HepG2 (cell line): ENCODE measurements at regions not wholly inside any gene's neighbourhood (a gene's known extent, or its start where the extent isn't known, plus 50 kb on each side); places are given as distances from the start of the nearest gene placed in this dataset.

Experiments
- ATAC-seq: fragments of 200-7000 bp; cut with Tn5 transposase; 3 replicates; pipeline ENCODE4 v1.9.1; 2020; ENCODE audit warnings: mild to moderate bottlenecking, moderate library complexity
- BruUV-seq: library from RNA; stranded (reverse); fragments of 400-500 nt; replicated peaks from 2 replicates; lab custom pipeline; 2021; lab: Mats Ljungman, UMichigan
- CTCF ChIA-PET: fragments of 300-600 bp; formaldehyde crosslinking; extraction: SDS; loops from one replicate; lab custom pipeline; 2021; ENCODE audit warnings: low total read pairs, inconsistent platforms, low intra/inter-chr PET ratio; lab: Yijun Ruan, JAX
- POLR2A ChIA-PET: fragments of 350-600 bp; sonication (Branson Sonifier 250); formaldehyde crosslinking; loops from one replicate; lab custom pipeline; 2020; ENCODE audit warnings: antibody characterized with exemption, inconsistent platforms; lab: Yijun Ruan, JAX
- DNase-seq: peaks from one replicate; pipeline ENCODE4 v3.0.0-alpha.2; 2015; ENCODE audit warnings: low spot score
- FAIRE-seq: peaks from 3 replicates; lab custom pipeline; 2011; peaks lifted over from hg19 to GRCh38; lab: Jason Lieb, UNC
- H2AFZ ChIP-seq: one replicate; pipeline ENCODE4 v1.6.1; 2011; ENCODE audit warnings: low read length, inconsistent platforms
- H3K27ac ChIP-seq: fragments of 300-600 bp; 3 replicates; pipeline ENCODE4 v1.8.0; 2011; ENCODE audit warnings: mixed run types, mild to moderate bottlenecking, mixed read lengths, low read length, inconsistent platforms; ENCODE audit not compliant: insufficient read depth; ENCODE audit errors: extremely low read length
- H3K27me3 ChIP-seq, 2 experiments: fragments of 200-600 bp in 1 of 2; 2 replicates in 1 of 2; 3 replicates in 1 of 2; pipeline versions ENCODE4 v1.6.0 to v1.8.0; 2011; ENCODE audit warnings: low read length in 2 of 2, mild to moderate bottlenecking in 2 of 2, moderate library complexity in 2 of 2, inconsistent platforms in 1 of 2; ENCODE audit not compliant: insufficient read depth in 2 of 2, control insufficient read depth in 1 of 2
- H3K36me3 ChIP-seq, 2 experiments: fragments of 200-600 bp in 1 of 2; replicated peaks in 1 of 2; 2 replicates in 1 of 2; 3 replicates in 1 of 2; pipeline versions ENCODE4 v1.5.1 to v1.8.0; 2011; ENCODE audit warnings: low read length in 2 of 2, inconsistent platforms in 1 of 2; ENCODE audit not compliant: insufficient read depth in 2 of 2, control insufficient read depth in 1 of 2
- H3K4me1 ChIP-seq: 2 replicates; pipeline ENCODE4 v1.5.1; 2012; ENCODE audit warnings: low read length, inconsistent platforms; ENCODE audit not compliant: insufficient read depth
- H3K4me2 ChIP-seq: 2 replicates; pipeline ENCODE4 v1.6.0; 2011; ENCODE audit warnings: low read depth, low read length, inconsistent platforms
- H3K4me3 ChIP-seq, 3 experiments: fragments of 200-600 bp in 1 of 3; sonication (generic), shearing (Covaris generic) in 1 of 3; replicated peaks in 1 of 3; 2 replicates each; pipeline ENCODE4 v1.5.1; 2011 to 2016; ENCODE audit warnings: low read length in 3 of 3, inconsistent platforms in 2 of 3, low read depth in 2 of 3, mild to moderate bottlenecking in 2 of 3, control low read depth in 1 of 3, mixed read lengths in 1 of 3; ENCODE audit not compliant: insufficient read depth in 1 of 3
- H3K79me2 ChIP-seq: one replicate; pipeline ENCODE4 v1.6.1; 2011; ENCODE audit warnings: low read length, inconsistent platforms; ENCODE audit not compliant: insufficient read depth
- H3K9ac ChIP-seq: 2 replicates; pipeline ENCODE4 v1.6.0; 2011; ENCODE audit warnings: mild to moderate bottlenecking, low read depth, low read length, inconsistent platforms; ENCODE audit not compliant: insufficient read depth
- H3K9me3 ChIP-seq: 2 replicates; pipeline ENCODE4 v1.5.1; 2012; ENCODE audit warnings: mild to moderate bottlenecking, low read length
- H4K20me1 ChIP-seq: 2 replicates; pipeline ENCODE4 v1.6.0; 2011; ENCODE audit warnings: inconsistent platforms, mild to moderate bottlenecking, low read length, moderate library complexity; ENCODE audit not compliant: insufficient read depth
- AGO1 ChIP-seq: fragments of 200-400 bp; formaldehyde crosslinking; IDR thresholded peaks from 2 replicates; pipeline ENCODE4 v1.6.1; 2017; ENCODE audit warnings: mild to moderate bottlenecking, low read depth, low read length, moderate library complexity; ENCODE audit not compliant: poor library complexity, severe bottlenecking
- ESRRA ChIP-seq: sonication (generic); formaldehyde crosslinking; IDR thresholded peaks from 2 replicates; pipeline ENCODE4 v1.5.1; 2020; ENCODE audit warnings: mild to moderate bottlenecking, low read depth, missing genetic modification reagents
- GABPA ChIP-seq, 2 experiments: IDR thresholded peaks; 2 replicates each; pipeline ENCODE4 v1.6.1; 2011 to 2016; ENCODE audit warnings: low read depth in 2 of 2, low read length in 1 of 2, missing biosample characterization in 1 of 2, missing genetic modification characterization in 1 of 2
- HDAC1 ChIP-seq: sonication (generic); formaldehyde crosslinking; IDR thresholded peaks from 2 replicates; pipeline ENCODE4 v1.5.1; 2020; ENCODE audit warnings: mild to moderate bottlenecking, missing genetic modification reagents
- HIVEP1 ChIP-seq: sonication (generic); formaldehyde crosslinking; IDR thresholded peaks from 2 replicates; pipeline ENCODE4 v1.4.0; 2020; ENCODE audit warnings: mild to moderate bottlenecking, missing genetic modification reagents
- KLF9 ChIP-seq: IDR thresholded peaks from 2 replicates; pipeline ENCODE4 v1.6.1; 2016; ENCODE audit warnings: low read depth
- KMT2B ChIP-seq: IDR thresholded peaks from 2 replicates; pipeline ENCODE4 v1.6.1; 2016; ENCODE audit warnings: missing genetic modification reagents, missing compliant biosample characterization
- SALL2 ChIP-seq: sonication (generic); formaldehyde crosslinking; IDR thresholded peaks from 2 replicates; pipeline ENCODE4 v1.8.1; 2023; ENCODE audit warnings: mild to moderate bottlenecking, missing genetic modification reagents, inconsistent platforms
- SIN3B ChIP-seq: fragments of 150-350 bp; IDR thresholded peaks from 2 replicates; pipeline ENCODE4 v1.6.1; 2014; ENCODE audit warnings: low read length
- SMAD1 ChIP-seq: sonication (generic); formaldehyde crosslinking; IDR thresholded peaks from 2 replicates; pipeline ENCODE4 v1.4.0; 2020; ENCODE audit warnings: missing genetic modification reagents, low read depth, mild to moderate bottlenecking, borderline replicate concordance
- SRF ChIP-seq: IDR thresholded peaks from 2 replicates; pipeline ENCODE4 v1.6.1; 2011; ENCODE audit warnings: mild to moderate bottlenecking, low read depth, low read length, moderate library complexity
- SSRP1 ChIP-seq: IDR thresholded peaks from 2 replicates; pipeline ENCODE4 v1.6.1; 2016; ENCODE audit warnings: control low read depth
- TGIF2 ChIP-seq: IDR thresholded peaks from 2 replicates; pipeline ENCODE4 v1.6.1; 2016; ENCODE audit warnings: control low read depth, missing compliant biosample characterization
- ZC3H4 ChIP-seq: sonication (generic); formaldehyde crosslinking; IDR thresholded peaks from 2 replicates; pipeline ENCODE4 v1.4.0; 2020; ENCODE audit warnings: missing genetic modification reagents, borderline replicate concordance
- ZFP1 ChIP-seq: IDR thresholded peaks from 2 replicates; pipeline ENCODE4 v1.6.1; 2016
- ZNF772 ChIP-seq: sonication (generic); formaldehyde crosslinking; IDR thresholded peaks from 2 replicates; pipeline ENCODE4 v1.5.0; 2020; ENCODE audit warnings: mild to moderate bottlenecking, missing genetic modification reagents
- WGBS: methylation state at CpG from one replicate; pipeline ENCODE4 v1.1.6; 2017; ENCODE audit warnings: low lambda C conversion rate; 5-methylcytosine and 5-hydroxymethylcytosine counted together
- in situ Hi-C: cut with HindIII; loops from 2 replicates; pipeline ENCODE4 v1.10.0; 2017; ENCODE audit warnings: low pct_unique_long_range_greater_than_20kb; ENCODE audit not compliant: extremely low pct_ligation_motif_present
- intact Hi-C: fragments of 100-400 bp; cut with micrococcal nuclease; formaldehyde crosslinking; loops from one replicate; pipeline ENCODE4 v1.10.0; 2022; ENCODE audit not compliant: unreplicated experiment
- TF ChIP-seq, protein P1 (sequence below): sonication (generic); formaldehyde crosslinking; conservative IDR thresholded peaks from 2 replicates; pipeline ENCODE4 v1.4.0; 2020; ENCODE audit warnings: missing genetic modification reagents
- TF ChIP-seq, protein P2 (sequence below): fragments of 450-650 bp; IDR thresholded peaks from 2 replicates; pipeline ENCODE4 v1.6.1; 2017
- TF ChIP-seq, protein P3 (sequence below): IDR thresholded peaks from 2 replicates; pipeline ENCODE4 v1.6.1; 2016; ENCODE audit warnings: missing compliant biosample characterization, missing genetic modification reagents, borderline replicate concordance
- TF ChIP-seq, protein P4 (sequence below), 2 experiments: IDR thresholded peaks; 2 replicates each; pipeline ENCODE4 v1.6.1; 2011 to 2012; ENCODE audit warnings: low read length in 2 of 2, borderline replicate concordance in 1 of 2, low read depth in 1 of 2, mild to moderate bottlenecking in 1 of 2, moderate library complexity in 1 of 2

DNA sequence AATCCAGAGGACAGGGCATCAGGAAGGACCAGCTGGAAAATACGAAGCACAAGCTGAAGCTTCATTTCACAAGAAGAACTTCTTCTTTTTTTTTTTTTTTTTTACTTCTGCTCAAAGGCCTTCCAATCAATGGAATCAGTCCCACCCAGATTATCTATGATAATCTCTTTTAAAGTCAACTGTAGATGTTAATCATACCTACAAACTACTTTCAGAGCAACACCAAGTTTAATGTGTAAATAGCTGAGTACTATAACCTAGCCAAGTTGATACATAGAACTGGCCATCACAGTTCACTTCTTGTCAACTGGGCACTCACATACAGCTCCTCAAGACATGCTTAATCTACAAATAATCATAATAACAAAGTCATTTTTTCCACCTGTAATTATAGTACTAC, 1645.9 kb upstream of the CELF4 start:
- POLR2A ChIA-PET = no interaction called here
- Histone ChIP-seq H3K9ac (no peak overlapping the region), H3K4me1 (no peaks in the 10 kb centered on the region), H3K4me3 (no peak overlapping the region), H3K27me3 (no peaks in the 10 kb centered on the region), H4K20me1 (no peaks in the 10 kb centered on the region), H3K4me2 (no peak overlapping the region), H2AFZ (no peak overlapping the region), H3K27ac (no peak overlapping the region), H3K36me3 (no peaks in the 10 kb centered on the region), H3K79me2 (no peaks in the 10 kb centered on the region), H3K9me3 (no peaks in the 10 kb centered on the region)
- CTCF ChIA-PET = no interaction called here
- FAIRE-seq = no peak
- intact Hi-C loops (no loop called here), in situ Hi-C loops (no loop called here)
- no TSS peak for BruUV-seq
- ATAC-seq = no peak
- TF ChIP-seq SSRP1 (CRISPR knock-in tag) (no peak), ESRRA (CRISPR knock-in tag) (no peak), KLF9 (CRISPR knock-in tag) (no peak), SRF (no peak), KMT2B (CRISPR knock-in tag) (no peak), HIVEP1 (CRISPR knock-in tag) (no peak), ZNF772 (no peak), ZFP1 (no peak), AGO1 (no peak), SMAD1 (CRISPR knock-in tag) (no peak), TGIF2 (CRISPR knock-in tag) (no peak), GABPA (IDR thresholded peaks at IDR 0.05; ENCODE audit: low read depth, low read length) (no peak), GABPA (CRISPR knock-in tag; IDR thresholded peaks at IDR 0.05; ENCODE audit: low read depth) (no peak), SIN3B (no peak), HDAC1 (no peak), SALL2 (no peak), ZC3H4 (CRISPR knock-in tag) (no peak)
- TF ChIP-seq, protein P1, sequence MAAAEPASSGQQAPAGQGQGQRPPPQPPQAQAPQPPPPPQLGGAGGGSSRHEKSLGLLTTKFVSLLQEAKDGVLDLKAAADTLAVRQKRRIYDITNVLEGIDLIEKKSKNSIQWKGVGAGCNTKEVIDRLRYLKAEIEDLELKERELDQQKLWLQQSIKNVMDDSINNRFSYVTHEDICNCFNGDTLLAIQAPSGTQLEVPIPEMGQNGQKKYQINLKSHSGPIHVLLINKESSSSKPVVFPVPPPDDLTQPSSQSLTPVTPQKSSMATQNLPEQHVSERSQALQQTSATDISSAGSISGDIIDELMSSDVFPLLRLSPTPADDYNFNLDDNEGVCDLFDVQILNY (CRISPR knock-in tag) = no peak
- TF ChIP-seq, protein P2, sequence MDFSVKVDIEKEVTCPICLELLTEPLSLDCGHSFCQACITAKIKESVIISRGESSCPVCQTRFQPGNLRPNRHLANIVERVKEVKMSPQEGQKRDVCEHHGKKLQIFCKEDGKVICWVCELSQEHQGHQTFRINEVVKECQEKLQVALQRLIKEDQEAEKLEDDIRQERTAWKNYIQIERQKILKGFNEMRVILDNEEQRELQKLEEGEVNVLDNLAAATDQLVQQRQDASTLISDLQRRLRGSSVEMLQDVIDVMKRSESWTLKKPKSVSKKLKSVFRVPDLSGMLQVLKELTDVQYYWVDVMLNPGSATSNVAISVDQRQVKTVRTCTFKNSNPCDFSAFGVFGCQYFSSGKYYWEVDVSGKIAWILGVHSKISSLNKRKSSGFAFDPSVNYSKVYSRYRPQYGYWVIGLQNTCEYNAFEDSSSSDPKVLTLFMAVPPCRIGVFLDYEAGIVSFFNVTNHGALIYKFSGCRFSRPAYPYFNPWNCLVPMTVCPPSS = no peak
- TF ChIP-seq, protein P3, sequence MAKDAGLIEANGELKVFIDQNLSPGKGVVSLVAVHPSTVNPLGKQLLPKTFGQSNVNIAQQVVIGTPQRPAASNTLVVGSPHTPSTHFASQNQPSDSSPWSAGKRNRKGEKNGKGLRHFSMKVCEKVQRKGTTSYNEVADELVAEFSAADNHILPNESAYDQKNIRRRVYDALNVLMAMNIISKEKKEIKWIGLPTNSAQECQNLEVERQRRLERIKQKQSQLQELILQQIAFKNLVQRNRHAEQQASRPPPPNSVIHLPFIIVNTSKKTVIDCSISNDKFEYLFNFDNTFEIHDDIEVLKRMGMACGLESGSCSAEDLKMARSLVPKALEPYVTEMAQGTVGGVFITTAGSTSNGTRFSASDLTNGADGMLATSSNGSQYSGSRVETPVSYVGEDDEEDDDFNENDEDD = no peak
- TF ChIP-seq, protein P4, sequence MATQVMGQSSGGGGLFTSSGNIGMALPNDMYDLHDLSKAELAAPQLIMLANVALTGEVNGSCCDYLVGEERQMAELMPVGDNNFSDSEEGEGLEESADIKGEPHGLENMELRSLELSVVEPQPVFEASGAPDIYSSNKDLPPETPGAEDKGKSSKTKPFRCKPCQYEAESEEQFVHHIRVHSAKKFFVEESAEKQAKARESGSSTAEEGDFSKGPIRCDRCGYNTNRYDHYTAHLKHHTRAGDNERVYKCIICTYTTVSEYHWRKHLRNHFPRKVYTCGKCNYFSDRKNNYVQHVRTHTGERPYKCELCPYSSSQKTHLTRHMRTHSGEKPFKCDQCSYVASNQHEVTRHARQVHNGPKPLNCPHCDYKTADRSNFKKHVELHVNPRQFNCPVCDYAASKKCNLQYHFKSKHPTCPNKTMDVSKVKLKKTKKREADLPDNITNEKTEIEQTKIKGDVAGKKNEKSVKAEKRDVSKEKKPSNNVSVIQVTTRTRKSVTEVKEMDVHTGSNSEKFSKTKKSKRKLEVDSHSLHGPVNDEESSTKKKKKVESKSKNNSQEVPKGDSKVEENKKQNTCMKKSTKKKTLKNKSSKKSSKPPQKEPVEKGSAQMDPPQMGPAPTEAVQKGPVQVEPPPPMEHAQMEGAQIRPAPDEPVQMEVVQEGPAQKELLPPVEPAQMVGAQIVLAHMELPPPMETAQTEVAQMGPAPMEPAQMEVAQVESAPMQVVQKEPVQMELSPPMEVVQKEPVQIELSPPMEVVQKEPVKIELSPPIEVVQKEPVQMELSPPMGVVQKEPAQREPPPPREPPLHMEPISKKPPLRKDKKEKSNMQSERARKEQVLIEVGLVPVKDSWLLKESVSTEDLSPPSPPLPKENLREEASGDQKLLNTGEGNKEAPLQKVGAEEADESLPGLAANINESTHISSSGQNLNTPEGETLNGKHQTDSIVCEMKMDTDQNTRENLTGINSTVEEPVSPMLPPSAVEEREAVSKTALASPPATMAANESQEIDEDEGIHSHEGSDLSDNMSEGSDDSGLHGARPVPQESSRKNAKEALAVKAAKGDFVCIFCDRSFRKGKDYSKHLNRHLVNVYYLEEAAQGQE (IDR thresholded peaks at IDR 0.05; ENCODE audit: borderline replicate concordance in 1 of 2, low read depth in 1 of 2, low read length in 2 of 2) = no peak
- 100% methylated on average over 1 of the region's 1 CpG for WGBS
- no peak for DNase-seq
